ENCODE measurements at regions not wholly inside any gene's neighbourhood (a gene's known extent, or its start where the extent isn't known, plus 50 kb on each side); places are given as distances from the start of the nearest gene placed in this dataset.

DNA sequence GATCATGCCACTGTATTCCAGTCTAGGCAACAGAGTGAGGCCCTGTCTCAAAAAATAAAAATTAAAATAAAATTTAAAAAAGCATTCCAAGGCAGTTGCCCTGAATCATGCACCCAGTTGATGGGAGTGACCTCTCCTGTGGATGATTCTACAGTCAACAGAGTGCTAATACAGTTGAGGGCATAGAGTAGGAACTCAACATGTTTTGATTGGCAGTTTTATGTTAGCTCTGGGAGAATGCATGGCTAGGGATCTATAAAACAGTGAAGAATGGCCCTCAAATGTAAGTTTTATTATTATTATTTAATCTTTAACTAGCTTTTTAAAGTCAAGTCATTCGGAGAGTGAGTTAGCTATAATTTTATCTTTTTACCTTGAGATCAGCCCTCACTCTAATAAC is 228.5 kb upstream of the ITGA4 start:
- no peaks in the 10 kb centered on the region for H3K27me3 ChIP-seq
- no peak overlapping the region for H3K4me3 ChIP-seq
- intact Hi-C loops (cut with DNase I; ENCODE audit: low total_unique reads), result no loop called here
- 87 to 92% (median 91%) methylated on average over 1 of the region's 1 CpG for WGBS, 5 donors
- TF ChIP-seq POLR2AphosphoS5 (IDR thresholded peaks at IDR 0.05) (no peak), POLR2A (IDR thresholded peaks at IDR 0.05) (no peak)
- H3K9me3 ChIP-seq, result no peaks in the 10 kb centered on the region
- H3K36me3 ChIP-seq, result no peaks in the 10 kb centered on the region
- H3K27ac ChIP-seq, result no peak overlapping the region
- no peak for DNase-seq
- H3K4me1 ChIP-seq, result no peaks in the 10 kb centered on the region

DNA sequence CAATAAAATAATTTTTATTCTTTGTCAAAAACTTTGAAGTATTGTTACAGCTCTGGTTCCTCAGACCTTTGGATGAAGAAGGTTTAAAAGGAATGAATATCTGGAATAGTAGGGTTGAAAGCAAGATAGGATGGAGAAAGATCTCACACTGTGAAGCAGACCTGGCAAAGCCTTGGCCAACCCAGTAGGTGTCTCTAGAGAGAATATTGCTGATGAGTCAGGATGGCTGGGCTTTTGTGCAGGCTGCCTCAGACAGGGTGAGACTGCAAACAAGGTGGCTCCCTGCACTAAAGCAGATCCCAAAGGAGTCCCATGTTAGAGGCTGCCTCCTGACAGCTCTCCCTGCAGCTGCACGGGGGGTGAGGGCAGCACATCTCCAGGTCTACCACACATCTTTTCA is 226.0 kb upstream of the ITGA4 start:
- Histone ChIP-seq H3K4me3 (no peak overlapping the region), H3K9me3 (no peaks in the 10 kb centered on the region), H3K27me3 (no peaks in the 10 kb centered on the region), H3K27ac (no peak overlapping the region), H3K36me3 (no peaks in the 10 kb centered on the region), H3K4me1 (no peaks in the 10 kb centered on the region)
- WGBS, 5 donors, result 78 to 93% (median 80%) methylated on average over 1 of the region's 1 CpG
- DNase-seq, result no peak
- intact Hi-C loops (cut with DNase I; ENCODE audit: low total_unique reads), result no loop called here
- TF ChIP-seq POLR2AphosphoS5 (IDR thresholded peaks at IDR 0.05) (no peak), EP300 (IDR thresholded peaks at IDR 0.05) (no peak)

DNA sequence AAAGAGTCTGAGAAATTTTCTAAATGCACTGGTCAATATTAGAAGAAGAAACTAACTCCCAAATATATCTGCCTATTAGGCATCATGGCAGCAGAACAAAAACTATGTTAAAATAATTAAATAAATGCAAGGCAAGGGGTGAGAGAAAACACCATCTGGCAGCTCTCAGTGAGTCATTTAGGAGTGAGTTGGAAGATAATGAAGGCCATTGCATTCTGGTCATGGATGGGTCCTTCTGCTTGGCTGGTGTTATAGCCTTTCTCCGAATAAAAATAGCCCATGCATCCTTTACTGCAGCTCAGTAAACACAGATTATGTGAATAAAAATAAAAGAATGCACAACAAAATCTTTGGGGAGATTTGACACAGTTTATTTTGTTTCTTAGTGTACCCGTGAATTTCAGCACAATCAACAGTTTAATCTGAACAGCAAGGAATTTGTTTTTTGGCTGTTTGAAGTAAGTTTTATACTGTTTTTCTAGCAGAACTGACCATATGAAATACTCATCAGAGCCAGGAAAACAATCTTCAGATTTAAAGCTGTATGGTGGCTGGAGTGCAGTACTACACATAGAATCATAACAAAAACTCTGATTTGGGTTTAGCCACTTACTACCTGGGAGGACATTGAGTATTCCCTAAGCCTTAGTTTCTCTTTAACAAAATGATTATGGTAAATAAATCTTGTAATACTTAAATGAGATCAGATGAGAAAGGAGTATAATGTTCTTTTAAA is 225.1 kb upstream of the ITGA4 start:
- DNase-seq, result no peak
- TF ChIP-seq POLR2A (IDR thresholded peaks at IDR 0.05), result no peak
- no peak for TF ChIP-seq POLR2AphosphoS5 (IDR thresholded peaks at IDR 0.05)
- no peak for TF ChIP-seq EP300 (IDR thresholded peaks at IDR 0.05)
- TF ChIP-seq, protein P1, sequence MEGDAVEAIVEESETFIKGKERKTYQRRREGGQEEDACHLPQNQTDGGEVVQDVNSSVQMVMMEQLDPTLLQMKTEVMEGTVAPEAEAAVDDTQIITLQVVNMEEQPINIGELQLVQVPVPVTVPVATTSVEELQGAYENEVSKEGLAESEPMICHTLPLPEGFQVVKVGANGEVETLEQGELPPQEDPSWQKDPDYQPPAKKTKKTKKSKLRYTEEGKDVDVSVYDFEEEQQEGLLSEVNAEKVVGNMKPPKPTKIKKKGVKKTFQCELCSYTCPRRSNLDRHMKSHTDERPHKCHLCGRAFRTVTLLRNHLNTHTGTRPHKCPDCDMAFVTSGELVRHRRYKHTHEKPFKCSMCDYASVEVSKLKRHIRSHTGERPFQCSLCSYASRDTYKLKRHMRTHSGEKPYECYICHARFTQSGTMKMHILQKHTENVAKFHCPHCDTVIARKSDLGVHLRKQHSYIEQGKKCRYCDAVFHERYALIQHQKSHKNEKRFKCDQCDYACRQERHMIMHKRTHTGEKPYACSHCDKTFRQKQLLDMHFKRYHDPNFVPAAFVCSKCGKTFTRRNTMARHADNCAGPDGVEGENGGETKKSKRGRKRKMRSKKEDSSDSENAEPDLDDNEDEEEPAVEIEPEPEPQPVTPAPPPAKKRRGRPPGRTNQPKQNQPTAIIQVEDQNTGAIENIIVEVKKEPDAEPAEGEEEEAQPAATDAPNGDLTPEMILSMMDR (IDR thresholded peaks at IDR 0.05), result no peak
- intact Hi-C loops (cut with DNase I; ENCODE audit: low total_unique reads), result no loop called here
- no peaks in the 10 kb centered on the region for H3K27me3 ChIP-seq
- H3K4me3 ChIP-seq, result no peak overlapping the region
- H3K36me3 ChIP-seq, result no peaks in the 10 kb centered on the region
- no peak overlapping the region for H3K27ac ChIP-seq
- H3K9me3 ChIP-seq, result no peaks in the 10 kb centered on the region
- no peaks in the 10 kb centered on the region for H3K4me1 ChIP-seq
- 54 to 72% (median 66%) methylated on average over 2 of the region's 2 CpGs for WGBS, 5 donors

DNA sequence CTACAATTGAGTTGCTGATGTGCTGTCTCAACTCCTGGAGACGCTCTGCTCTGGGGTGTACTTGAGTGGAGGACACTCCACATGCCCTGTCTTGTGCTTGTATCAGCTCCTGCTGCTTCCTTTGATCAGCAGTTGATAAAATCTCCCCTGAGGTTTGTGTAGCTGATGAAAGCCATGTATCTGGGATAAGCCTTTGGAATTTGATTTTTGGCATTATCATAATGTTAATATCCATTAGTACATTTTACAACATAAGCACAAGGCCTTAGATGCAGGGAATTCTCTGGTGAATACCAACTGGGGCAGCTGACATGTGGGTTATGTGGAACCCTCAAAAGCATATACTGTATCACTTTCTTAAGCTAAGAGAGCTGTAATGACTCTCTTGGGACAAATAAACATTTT is 222.7 kb upstream of the ITGA4 start:
- Histone ChIP-seq H3K27ac (no peak overlapping the region), H3K4me3 (no peak overlapping the region), H3K36me3 (no peaks in the 10 kb centered on the region), H3K9me3 (no peaks in the 10 kb centered on the region), H3K27me3 (no peaks in the 10 kb centered on the region), H3K4me1 (no peaks in the 10 kb centered on the region)
- 64 to 90% (median 73%) methylated on average over 1 of the region's 1 CpG for WGBS, 5 donors
- intact Hi-C loops (cut with DNase I; ENCODE audit: low total_unique reads), result no loop called here
- no peak for DNase-seq
- no peak for TF ChIP-seq POLR2AphosphoS5 (IDR thresholded peaks at IDR 0.05)
- no peak for TF ChIP-seq POLR2A (IDR thresholded peaks at IDR 0.05)
- TF ChIP-seq EP300 (IDR thresholded peaks at IDR 0.05), result no peak
- TF ChIP-seq, protein P1 (IDR thresholded peaks at IDR 0.05), result no peak

DNA sequence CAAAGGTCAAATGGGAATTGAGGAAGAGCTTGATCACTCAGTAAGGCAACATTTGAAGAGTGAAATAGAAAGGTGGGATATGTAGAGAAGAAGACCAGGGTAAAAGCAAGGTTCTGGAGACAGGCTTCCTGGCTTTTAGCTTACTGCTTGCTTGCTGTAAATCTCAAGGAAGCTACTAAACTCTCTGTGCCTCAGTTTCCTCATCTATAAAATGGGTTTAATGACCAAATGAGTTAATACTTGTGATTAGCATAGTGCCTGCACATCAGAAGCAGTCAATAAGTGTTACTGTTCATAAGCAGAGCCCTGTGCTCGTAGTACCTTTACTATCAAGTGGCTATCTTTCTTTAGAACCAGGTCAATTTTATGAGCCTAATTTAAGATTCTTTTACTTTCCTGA is 222.2 kb upstream of the ITGA4 start:
- intact Hi-C loops (cut with DNase I; ENCODE audit: low total_unique reads), result no loop called here
- H3K36me3 ChIP-seq, result no peaks in the 10 kb centered on the region
- no peaks in the 10 kb centered on the region for H3K9me3 ChIP-seq
- DNase-seq, result no peak
- TF ChIP-seq, protein P1 (IDR thresholded peaks at IDR 0.05), result no peak
- TF ChIP-seq POLR2A (IDR thresholded peaks at IDR 0.05), result no peak
- no peak for TF ChIP-seq EP300 (IDR thresholded peaks at IDR 0.05)
- TF ChIP-seq POLR2AphosphoS5 (IDR thresholded peaks at IDR 0.05), result no peak
- 75 to 91% (median 88%) methylated on average over 1 of the region's 1 CpG for WGBS, 5 donors
- H3K4me3 ChIP-seq, result no peak overlapping the region
- no peak overlapping the region for H3K27ac ChIP-seq
- H3K27me3 ChIP-seq, result no peaks in the 10 kb centered on the region
- no peaks in the 10 kb centered on the region for H3K4me1 ChIP-seq

Data from stomach (tissue), 8 donors.